NCI-H1092 (cell line): ENCODE measurements at regions not wholly inside any gene's neighbourhood (a gene's known extent, or its start where the extent isn't known, plus 50 kb on each side); places are given as distances from the start of the nearest gene placed in this dataset.

Experiments
- DNase-seq: peaks from one replicate; lab custom pipeline; 2025; lab: John Stamatoyannopoulos, UW

DNA sequence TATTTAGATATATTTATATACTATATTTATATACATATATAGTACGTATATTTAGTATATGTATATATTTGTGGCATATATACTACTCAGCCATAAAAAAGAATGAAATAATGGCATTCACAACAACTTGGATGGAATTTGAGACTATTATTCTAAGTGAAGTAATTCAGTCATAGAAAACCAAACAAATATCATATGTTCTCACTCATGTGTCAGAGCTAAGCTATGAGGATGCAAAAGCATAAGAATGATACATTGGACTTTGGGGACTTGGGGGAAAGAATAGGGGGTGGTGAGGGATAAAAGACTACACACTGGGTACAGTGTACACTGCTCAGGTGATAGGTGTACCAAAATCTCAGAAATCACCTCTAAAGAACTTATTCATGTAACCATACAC lies 1015.7 kb downstream of the EFNB2 start:
- no peak for DNase-seq

DNA sequence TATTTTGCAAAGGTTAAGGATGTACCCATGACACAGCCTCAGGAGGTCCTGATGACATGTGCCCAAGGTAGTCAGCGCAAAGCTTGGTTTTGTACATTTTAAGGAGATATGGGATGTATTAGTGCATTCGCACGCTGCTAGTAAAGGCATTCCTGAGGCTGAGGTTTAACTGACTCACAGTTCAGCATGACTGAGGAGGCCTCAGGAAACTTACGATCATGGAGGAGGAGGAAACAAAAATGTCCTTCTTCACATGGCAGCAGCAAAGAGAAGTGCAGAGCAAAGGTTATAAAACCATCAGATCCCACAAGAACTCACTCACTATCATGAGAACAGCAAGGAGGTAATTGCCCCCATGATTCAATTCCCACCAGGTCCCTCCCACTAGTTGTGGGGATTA lies 1017.4 kb downstream of the EFNB2 start:
- no peak for DNase-seq

DNA sequence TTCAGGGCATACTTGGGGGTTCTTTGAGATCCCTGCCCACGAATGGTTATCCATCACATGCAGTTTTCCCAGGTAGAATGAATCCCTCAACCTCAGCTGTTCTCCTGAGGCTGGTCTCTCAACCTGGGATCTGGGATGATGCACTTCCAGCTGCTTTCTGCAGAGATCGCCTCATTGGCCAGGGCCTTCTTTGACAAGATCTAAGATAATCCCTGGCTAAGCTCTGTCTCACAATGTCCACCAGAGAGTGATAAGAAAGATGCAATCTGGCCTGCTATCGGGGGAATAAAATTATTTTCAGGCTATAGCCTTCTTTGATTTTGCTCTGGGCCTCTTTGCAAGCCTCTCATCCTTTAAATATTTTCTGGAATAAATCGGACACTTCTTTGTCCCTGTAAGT lies 1021.1 kb downstream of the EFNB2 start:
- no peak for DNase-seq

DNA sequence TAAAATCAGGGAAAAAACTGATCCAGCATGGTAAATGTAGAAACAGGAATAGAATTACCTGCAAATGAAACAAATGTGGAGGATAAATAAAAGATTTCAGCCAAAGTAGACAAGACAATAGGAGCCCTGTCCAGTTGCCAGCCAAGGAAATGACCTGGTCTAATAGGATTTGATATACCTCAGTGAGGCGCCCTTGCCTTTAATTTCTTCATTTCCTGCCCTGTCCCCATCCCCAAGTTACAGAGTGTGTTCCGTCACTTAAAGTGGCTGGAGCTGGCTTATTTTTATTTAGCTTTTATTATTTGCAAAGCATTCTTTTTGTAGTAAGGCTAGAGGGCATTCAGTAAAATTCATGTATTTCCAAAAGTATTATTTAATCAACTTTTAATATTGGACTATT lies 1022.0 kb downstream of the EFNB2 start:
- DNase-seq = no peak

DNA sequence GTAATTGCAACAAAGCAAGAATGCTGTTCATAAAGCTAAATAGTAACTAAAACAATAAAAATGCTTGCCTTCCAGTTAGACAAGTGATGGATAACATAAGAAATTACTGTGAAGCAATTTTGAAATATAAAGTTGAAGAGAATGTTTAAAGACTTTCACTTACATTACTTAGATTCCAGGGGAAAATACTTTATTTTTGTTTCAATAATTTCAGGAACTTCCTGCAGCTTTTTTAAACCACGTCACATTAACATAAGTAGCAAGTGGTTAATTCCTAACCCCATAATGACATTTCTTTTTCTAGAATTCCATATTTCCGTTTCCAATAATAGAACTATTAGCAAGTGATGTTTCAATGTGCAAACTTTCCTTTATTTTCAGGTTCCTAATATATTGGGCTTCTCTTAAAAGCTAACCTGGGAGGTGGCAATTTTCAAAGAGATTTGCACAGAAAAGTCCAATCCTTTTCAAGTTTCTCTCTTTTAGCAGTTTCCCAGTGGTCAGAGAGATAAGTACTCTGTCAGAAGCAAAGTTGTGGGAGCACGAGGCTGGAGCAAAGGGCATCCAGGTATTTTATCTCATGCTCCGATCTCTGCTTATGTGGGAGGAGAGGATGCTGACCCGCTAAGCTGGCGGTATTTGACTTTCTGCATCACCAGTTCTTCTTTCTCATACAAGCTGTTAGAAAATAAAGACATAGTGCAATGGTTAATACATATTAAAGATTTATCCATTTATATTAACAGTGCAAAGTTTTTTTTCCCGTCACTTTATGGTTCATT lies 1025.3 kb downstream of the EFNB2 start:
- no peak for DNase-seq

DNA sequence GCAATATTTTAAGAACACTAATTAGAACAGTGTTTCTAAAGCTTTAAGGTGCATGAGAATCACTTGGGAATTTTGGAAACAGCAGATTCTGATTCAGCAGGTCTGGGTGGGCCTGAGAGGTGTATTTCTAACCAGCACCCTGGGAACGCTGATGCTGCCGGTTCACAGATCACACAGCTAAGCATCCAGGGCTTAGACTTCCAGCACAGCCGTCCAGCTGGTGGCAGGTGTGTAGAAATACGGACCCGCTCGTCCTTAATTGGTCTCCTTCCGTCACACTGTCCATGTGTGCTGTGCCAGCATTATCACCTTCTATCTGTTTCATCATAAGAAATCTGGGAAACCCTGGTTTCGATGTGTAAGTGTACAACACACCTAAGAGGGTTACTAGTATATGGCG lies 1029.0 kb downstream of the EFNB2 start:
- no peak for DNase-seq

DNA sequence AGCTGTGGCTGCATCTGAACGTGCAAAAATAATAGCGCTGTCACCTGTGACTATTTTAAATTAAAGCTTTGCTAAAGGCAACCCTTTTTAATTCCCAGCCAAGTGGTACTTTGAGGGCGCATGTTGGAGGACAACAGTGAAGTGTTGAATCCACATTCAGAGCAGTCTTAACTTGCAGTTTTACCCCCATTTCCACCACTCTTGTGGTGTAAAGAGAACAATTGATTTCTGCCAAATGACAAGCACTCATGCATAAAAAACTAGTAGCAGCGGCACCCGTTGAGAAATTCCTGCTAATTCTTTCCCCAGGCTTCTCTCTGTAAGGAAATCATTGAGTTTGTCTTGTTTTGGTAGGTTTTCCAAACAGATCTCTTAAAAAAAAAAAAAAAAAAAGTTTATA lies 1033.3 kb downstream of the EFNB2 start:
- no peak for DNase-seq

DNA sequence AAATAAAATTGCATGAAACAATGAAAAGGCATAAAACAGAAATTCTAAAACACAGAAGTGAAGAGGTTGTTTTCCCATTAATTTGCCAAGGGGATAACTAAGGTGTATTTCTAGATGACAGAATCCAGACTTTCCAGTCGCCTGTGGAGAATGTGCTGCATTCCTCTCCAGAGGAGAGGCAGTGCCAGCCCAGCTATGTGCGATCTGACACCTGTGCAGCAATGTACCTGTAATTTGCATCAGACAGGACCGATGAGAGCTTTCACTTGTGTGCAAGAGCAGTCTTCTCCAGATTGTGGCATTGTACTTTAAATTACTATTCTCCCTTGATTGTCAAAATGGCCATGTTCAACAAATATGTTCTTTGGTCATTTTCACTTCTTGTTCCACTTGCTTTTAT lies 1037.9 kb downstream of the EFNB2 start:
- no peak for DNase-seq

DNA sequence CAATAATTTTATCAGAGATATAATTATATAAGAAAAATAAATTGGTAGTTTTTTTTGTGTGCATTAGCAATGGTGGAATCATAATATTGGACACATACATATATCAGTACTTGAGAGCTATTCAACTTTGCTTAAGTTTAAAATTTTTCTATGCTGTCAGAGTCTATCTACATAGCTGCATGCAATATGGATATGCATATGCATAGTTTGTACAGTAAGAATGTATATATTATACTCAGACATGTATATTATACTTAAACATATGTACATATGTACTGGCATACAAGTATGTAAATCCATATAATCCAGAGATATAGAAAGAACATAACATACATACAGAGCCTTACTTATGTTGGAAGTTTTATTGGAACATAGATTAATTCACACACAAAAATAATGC lies 1043.2 kb downstream of the EFNB2 start:
- DNase-seq = no peak

DNA sequence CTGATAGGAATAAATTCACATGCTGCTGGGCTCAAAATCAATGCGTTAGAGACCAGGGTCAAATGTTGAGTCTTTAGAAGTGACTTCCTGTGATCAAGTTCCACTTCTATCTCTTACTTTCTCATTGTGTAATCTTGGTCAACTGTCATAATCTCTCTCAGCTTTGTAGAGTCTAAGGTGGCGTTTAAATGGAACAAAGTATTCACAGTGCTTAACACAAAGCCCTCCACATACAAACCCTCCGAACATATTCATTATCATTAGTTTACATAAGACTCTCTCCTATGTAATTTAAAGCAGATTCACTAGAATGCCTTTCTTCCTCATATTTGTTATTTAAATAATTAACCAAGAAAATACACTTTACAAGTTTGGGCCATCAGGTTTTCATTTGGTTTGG lies 1044.1 kb downstream of the EFNB2 start:
- no peak for DNase-seq

DNA sequence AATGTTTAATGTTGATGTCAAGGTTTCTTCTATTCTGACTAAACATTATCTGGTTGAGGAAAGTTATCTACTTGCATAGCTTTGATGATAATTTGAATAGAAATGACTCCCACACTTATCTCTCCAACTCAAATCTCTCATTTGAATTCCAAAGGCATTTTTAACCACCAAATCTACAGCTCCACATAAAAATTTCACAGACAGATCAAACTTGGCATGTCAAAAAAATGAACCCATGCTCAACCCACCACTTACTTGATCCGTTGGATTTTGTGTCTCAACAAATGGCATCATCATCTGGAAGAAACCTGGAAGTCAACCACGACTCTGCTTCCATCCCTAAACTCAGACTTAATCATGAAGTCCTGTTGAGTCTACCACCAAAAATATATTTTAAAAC lies 1050.4 kb downstream of the EFNB2 start:
- no peak for DNase-seq

DNA sequence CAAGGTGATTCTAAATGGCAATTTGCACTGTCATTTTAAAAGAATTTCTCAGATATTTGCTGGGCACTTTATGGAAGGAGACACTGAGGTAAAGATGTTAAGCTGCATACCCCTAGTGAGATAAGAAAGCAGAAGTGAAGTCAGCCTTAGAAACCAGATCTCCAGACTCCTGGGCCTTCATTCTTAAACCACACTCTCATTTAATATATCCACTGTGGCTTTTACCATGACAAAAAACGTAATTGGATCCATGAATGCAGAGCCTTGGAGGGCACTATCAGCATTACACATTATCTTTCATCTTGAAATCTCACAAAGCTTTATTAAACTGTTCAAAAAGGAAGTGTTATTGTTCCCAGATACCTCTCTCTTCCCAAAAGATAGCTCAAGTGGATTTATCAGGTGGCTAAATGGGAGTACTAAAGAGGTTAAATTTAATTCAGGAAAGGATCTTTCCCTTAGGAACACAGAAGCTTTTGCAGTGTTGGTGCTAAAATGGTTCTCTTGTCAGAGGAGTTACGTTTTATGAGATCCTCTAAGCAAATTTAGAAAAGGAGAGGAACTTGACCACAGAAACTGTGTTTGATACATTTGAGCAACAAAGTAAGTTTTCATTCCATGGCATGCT lies 1060.4 kb downstream of the EFNB2 start:
- no peak for DNase-seq

DNA sequence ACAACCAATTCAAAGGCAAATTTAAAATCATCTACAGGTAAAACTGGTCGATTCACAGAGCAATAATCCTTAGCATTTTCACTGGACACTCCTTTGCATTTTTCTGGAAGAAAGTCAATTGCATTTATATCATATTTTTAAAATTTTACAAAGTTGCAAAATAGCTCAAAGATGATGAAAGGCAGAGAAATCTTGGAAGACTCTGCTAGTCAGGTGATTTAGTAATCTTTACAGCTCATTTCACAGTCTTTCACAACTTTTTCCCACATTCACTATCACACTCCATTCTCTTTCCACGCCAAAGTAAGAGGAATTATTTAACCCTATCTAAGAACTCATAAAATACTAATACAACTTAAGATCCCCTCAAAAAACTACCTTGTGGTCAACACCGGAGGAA lies 1063.8 kb downstream of the EFNB2 start:
- DNase-seq = no peak

DNA sequence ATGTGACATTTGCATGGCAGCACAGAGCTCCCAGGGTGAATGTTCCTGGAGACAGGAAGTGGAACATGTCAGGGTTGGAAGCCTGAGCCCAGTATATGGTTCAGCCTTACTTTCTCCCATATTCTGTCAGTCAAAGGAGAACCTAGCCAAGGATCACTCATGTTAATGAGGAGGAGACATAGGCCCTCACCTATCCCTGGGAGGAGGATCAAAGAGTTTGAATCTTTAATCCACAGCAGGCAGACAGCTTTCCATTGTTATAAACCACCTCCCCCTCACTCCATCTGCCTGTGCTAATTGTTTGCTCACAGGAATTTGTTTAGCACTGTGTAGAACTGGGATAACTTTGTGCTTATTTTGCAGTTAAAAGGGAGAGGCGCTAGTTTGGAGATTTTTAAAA lies 1069.1 kb downstream of the EFNB2 start:
- DNase-seq = no peak

DNA sequence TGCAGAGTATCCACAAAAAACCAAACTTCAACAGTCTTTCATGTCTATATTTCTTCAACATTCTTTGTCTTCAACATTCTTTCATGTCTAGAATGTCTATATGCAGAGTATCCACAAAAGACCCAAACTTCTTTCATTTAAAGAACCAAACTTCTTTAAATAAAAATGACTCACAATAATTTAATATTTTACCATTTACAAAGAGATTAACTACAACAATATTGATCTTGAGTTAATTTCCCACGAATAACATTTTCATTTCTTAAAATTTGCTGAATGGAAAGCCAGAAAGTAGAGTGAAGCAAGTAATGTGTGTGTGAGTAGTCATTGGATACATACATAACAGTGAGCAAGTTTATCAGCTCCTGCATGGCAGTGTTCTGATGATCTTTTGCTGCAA lies 1069.7 kb downstream of the EFNB2 start, which contains the start of gene DAOA:
Gene DAOA (plus strand): TSS at position 301 of the 400 bp plus-strand sequence.
- DNase-seq = no peak

DNA sequence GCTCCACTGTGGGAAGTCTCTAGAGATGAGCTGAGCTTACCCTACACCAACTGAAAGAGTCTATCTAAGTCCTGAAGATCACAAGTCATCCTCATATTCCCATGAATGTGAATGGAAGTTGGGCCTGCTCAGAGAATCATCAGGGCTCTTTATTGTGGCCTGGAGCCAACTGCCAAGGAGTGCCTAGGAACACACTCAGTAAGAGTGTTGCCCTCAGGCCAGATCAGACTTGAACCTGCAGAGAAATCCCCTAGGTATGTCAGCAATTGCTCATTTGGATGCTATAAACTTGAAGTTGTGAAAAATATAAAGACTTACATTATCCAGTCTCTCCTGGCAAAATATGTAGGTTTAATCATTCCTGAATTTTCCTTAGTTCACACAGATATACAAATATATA lies 1070.2 kb downstream of the EFNB2 start:
- DNase-seq = no peak

DNA sequence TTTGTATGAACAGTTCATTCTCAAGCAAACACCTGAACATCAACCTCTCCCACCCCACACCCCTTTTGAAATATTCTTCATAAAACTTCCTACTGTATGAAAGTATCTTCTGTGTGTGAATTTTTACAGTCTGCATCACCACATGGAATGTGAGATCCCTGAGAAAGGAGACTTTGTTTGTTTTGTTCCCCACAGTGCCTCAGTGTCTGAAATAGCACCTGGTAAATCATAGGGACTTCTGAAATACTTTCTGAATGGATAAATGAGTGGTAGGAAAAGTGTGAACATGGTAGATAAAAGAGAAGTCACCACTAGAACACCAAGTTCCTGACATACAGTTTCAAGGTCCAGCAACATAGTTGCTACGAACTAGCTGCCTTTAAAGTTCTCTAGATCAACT lies 1071.2 kb downstream of the EFNB2 start:
- DNase-seq = no peak

DNA sequence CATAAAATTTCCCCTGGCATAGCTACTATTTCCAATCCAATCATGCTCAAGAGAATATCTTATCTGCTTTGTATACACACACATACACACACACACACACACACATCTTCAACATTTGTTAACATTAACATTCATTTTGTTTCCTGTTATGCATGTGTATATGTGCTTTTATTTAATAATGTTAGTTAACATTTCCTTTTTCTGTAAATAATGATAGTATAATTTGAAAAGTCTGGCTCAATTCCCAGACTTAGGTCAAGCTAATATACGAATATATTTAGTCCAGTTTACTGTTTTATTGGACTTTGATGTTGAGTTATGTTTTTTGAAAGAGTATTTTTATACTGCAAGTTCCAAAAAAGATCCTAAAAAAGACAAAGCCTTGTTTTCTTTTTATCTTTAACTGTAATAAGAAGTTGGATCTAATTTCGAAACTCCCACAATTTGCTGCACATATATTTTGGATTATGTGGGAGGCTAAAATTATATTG lies 1072.4 kb downstream of the EFNB2 start:
- no peak for DNase-seq

DNA sequence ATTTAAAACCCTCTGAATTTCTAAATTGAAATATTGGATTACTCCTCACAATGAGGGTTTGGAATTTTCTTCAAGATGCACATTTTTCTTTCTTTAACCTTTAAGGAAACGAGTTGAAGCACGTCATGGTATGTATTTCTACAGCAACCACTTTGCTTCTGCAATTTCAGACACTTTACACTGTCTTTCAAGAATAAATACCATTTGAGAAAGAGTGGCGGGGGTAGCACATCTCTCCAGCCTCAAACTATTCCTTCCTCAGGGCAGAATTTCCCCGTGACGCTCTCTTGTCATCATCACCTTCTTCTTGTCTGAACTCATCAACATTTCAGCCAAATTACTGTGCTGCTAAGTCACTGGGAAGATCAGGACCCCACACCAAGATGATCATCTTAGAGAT lies 1073.4 kb downstream of the EFNB2 start:
- DNase-seq = no peak

DNA sequence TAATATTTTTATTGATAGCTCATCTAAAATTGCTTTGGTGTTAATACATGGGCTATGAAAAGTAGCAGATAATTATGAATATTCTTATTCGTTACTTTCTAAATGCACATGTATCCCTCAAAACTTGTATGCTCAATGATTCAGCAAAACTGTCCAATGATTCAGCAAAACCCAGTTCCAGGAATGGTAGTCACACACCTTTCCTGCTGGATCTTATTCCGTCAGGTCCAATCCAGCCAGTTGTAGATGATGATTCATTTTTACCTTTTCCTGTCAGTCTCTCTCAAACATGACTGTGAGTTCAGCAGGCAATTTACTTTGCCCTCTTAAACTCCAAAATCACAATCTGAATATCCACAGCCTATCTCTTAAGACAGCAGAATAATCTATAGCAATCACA lies 1082.6 kb downstream of the EFNB2 start:
- no peak for DNase-seq

DNA sequence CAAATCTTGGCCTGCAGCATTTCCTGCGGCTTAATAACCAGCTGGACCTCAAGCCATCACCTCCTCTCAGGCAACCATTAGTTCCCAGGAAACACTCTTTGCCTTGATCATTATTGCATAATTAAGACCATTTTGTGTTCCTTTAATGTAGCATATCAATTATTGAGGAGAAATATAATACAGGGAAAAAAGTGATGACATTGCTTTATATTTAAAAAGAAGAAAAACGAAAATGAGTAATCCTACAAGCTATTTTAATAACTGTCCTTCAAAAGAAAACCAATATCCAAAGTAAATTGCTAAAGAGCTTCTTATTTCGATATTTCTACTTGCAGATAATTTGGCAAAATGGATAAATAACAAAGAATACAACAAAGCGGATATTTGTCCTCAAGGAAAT lies 1084.7 kb downstream of the EFNB2 start:
- no peak for DNase-seq

DNA sequence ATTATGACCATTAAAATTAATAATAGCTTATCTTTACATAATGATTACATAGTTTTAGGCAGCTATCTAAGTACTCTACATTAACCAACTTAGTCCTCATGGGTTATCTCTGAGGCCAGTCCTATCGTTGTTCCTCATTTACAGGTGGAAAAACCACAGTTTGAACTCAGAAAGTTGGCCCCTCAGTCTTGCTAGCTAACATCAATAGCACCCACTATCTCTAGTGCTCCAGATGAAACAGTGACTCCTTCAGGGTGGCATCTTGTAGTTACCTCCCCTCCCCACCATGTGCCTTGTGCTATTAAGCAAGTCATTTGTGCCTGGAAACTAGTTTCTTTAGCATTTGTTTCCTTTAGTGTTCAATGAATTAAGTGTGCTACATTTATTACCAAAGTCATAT lies 1086.7 kb downstream of the EFNB2 start:
- no peak for DNase-seq

DNA sequence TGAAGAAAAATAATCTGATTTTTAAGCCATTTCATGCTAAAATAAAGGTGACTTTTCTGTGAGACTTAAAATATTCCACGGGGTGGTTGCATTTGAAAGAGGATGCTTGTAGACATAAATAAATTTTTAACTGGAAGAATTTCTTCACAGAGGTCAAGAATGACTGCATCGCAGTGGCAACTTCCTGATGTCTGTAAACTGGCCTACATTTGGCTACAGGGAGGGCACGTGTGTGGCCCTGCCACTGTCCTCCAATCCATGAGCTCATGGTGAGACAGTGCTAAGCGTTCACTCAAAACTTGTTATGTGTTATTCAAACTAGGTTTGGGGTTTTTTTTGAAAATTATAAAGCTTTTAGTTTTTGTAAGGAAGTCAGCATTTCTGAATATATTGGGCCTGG lies 1089.3 kb downstream of the EFNB2 start:
- DNase-seq = no peak

DNA sequence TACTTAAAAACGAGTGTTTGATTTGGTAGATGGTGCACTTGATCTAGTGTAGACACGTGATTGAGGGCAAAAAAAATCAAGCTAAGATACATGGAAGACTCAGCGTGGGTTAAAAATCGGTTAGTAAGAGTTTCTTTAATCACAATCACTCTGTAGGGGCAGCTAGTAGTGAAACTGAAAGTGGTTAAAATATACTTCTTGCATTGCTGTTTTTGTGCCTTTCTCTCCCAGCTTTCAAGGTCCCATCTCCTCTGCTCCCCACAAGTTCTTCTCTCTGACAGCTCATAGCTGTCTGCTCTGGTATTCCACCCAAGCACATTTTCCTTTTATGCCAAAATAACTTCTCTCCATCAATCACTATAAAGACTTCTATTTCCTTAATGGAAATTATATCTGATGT lies 1089.7 kb downstream of the EFNB2 start:
- no peak for DNase-seq
